DND-41 (cell line): ENCODE measurements at regions not wholly inside any gene's neighbourhood (a gene's known extent, or its start where the extent isn't known, plus 50 kb on each side); places are given as distances from the start of the nearest gene placed in this dataset.

Experiments used
- ATAC-seq: fragments of 200-7000 bp; cut with Tn5 transposase; 3 replicates; pipeline ENCODE4 v1.9.1; 2021; ENCODE audit warnings: low read depth; ENCODE audit not compliant: insufficient read depth
- DNase-seq: peaks from one replicate; pipeline ENCODE4 v3.0.0-alpha.2; 2020
- H2AFZ ChIP-seq: 2 replicates; pipeline ENCODE4 v1.6.0; 2012; ENCODE audit warnings: low read depth, low read length
- H3K27ac ChIP-seq: 2 replicates; pipeline ENCODE4 v1.5.1; 2012; ENCODE audit warnings: low read length, inconsistent platforms
- H3K27me3 ChIP-seq: fragments of 200-600 bp; sonication (generic); 2 replicates; pipeline ENCODE4 v1.6.0; 2012; ENCODE audit warnings: low read length, mild to moderate bottlenecking, inconsistent platforms; ENCODE audit not compliant: insufficient read depth, poor library complexity
- H3K36me3 ChIP-seq: 2 replicates; pipeline ENCODE4 v1.5.1; 2012; ENCODE audit warnings: low read length, inconsistent platforms; ENCODE audit not compliant: insufficient read depth
- H3K4me1 ChIP-seq: 2 replicates; pipeline ENCODE4 v1.5.1; 2012; ENCODE audit warnings: mild to moderate bottlenecking, low read length; ENCODE audit not compliant: insufficient read depth
- H3K4me2 ChIP-seq: 2 replicates; pipeline ENCODE4 v1.6.0; 2012; ENCODE audit warnings: mild to moderate bottlenecking, moderate library complexity, low read length, inconsistent platforms; ENCODE audit not compliant: insufficient read depth
- H3K4me3 ChIP-seq, 2 experiments: fragments of 200-600 bp in 1 of 2; shearing (Covaris generic) in 1 of 2; 2 replicates each; pipeline ENCODE4 v1.5.1; 2012 to 2016; ENCODE audit warnings: inconsistent platforms in 2 of 2, low read length in 2 of 2, mild to moderate bottlenecking in 2 of 2, low read depth in 1 of 2, moderate library complexity in 1 of 2
- H3K79me2 ChIP-seq: 2 replicates; pipeline ENCODE4 v1.6.0; 2012; ENCODE audit warnings: low read length, inconsistent platforms; ENCODE audit not compliant: insufficient read depth
- H3K9ac ChIP-seq: 2 replicates; pipeline ENCODE4 v1.6.0; 2012; ENCODE audit warnings: low read depth, mild to moderate bottlenecking, inconsistent platforms, low read length, moderate library complexity
- H3K9me3 ChIP-seq: 2 replicates; pipeline ENCODE4 v1.5.1; 2012; ENCODE audit warnings: low read length, moderate library complexity, mild to moderate bottlenecking, inconsistent platforms; ENCODE audit not compliant: insufficient read depth, severe bottlenecking
- H4K20me1 ChIP-seq: 2 replicates; pipeline ENCODE4 v1.6.0; 2012; ENCODE audit warnings: low read length; ENCODE audit not compliant: insufficient read depth
- EZH2 ChIP-seq: IDR thresholded peaks from 3 replicates; pipeline ENCODE4 v1.6.1; 2012; ENCODE audit warnings: borderline replicate concordance, low read depth, mild to moderate bottlenecking, moderate library complexity, low read length, inconsistent platforms; ENCODE audit not compliant: severe bottlenecking
- TF ChIP-seq, protein P1 (sequence below): IDR thresholded peaks from 2 replicates; pipeline ENCODE4 v1.5.1; 2012; ENCODE audit warnings: borderline replicate concordance, low read length, moderate library complexity, mild to moderate bottlenecking; ENCODE audit not compliant: poor library complexity, severe bottlenecking; ENCODE audit errors: extremely low read depth

DNA sequence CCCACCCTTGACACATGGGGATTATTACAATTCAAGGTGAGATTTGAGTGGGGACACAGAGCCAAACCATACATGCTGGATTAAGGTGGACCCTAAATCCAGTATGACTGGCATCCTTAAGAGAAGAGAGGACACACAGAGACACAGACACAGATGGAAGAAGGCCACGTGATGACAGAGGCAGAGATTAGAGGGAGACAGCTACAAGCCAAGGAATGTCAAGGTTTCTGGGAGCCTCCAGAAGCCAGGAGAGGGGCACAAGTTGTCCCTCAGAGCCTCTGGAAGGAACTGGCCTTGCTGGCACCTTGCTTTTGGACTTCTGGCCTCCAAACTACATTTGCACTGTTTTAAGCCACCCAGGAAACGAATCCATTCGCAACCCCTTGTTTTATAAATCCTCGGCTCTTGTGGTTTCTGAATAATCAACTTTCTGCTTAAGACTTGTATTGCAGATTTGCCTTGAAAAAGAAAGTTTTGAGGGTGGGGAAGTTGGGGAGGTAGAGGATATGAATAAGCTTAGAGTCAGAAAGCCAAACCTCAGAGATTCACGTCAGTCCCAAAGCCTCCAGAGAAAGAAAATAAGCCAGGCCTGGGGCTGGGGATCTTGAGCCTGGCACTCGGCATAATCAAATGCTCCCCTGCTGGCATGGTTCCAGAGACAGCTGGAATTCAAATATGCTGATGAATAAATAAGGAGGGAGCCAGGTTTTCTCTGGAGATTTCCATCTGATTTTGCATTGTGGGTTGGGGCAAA is 224.2 kb upstream of the PWP1 start:
- H4K20me1 ChIP-seq = no peaks in the 10 kb centered on the region
- peaks cover 3% of the 10 kb centered on the region for H3K9me3 ChIP-seq
- no peak overlapping the region for H3K4me3 ChIP-seq
- no peak overlapping the region for H3K4me2 ChIP-seq
- H3K36me3 ChIP-seq = no peaks in the 10 kb centered on the region
- no peaks in the 10 kb centered on the region for H3K4me1 ChIP-seq
- no peaks in the 10 kb centered on the region for H3K79me2 ChIP-seq
- no peaks in the 10 kb centered on the region for H3K27me3 ChIP-seq
- H3K27ac ChIP-seq = no peak overlapping the region
- DNase-seq (no peak), ATAC-seq (no peak)
- H2AFZ ChIP-seq = no peak overlapping the region
- no peak overlapping the region for H3K9ac ChIP-seq
- TF ChIP-seq, protein P1, sequence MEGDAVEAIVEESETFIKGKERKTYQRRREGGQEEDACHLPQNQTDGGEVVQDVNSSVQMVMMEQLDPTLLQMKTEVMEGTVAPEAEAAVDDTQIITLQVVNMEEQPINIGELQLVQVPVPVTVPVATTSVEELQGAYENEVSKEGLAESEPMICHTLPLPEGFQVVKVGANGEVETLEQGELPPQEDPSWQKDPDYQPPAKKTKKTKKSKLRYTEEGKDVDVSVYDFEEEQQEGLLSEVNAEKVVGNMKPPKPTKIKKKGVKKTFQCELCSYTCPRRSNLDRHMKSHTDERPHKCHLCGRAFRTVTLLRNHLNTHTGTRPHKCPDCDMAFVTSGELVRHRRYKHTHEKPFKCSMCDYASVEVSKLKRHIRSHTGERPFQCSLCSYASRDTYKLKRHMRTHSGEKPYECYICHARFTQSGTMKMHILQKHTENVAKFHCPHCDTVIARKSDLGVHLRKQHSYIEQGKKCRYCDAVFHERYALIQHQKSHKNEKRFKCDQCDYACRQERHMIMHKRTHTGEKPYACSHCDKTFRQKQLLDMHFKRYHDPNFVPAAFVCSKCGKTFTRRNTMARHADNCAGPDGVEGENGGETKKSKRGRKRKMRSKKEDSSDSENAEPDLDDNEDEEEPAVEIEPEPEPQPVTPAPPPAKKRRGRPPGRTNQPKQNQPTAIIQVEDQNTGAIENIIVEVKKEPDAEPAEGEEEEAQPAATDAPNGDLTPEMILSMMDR = no peak
- no peak for TF ChIP-seq EZH2

DNA sequence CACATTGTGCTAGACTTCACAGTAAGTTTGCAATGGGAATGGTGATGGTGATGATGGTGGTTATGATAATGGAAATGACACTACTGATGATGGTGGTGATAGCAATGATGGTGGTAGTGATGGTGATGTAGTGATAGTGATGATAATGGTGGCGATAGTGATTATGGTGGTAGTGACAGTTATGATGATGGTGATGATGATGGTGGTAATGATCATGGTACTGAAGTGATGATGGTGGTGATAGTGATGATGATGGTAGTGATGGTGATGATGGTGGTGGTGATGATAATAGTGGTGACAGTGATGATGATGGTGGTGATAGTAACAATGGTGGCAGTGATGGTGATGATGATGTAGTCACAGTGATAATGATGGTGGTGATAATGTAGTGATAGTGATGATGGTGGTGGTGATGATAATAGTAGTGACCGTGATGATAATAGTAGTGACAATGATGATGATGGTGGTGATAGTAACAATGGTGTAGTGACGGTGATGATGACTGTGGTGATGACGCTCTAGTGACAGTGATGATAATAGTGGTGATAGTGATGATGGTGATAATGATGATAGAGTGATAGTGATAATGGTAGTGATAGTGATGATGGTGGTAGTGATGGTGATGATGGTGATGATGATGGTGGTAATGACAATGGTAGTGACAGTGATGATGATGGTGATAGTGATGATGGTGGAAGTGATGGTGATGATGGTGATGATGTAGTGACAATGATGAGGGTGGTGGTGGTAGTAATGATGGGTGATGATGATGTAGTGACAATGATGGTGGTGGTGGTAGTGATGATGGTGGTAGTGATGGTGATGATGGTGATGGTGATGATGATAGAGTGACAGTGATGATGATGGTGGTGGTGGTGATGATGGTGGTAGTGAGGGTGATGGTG is 222.9 kb upstream of the PWP1 start:
- Histone ChIP-seq H3K4me1 (no peaks in the 10 kb centered on the region), H3K27me3 (no peaks in the 10 kb centered on the region), H3K36me3 (no peaks in the 10 kb centered on the region), H3K4me3 (no peak overlapping the region), H2AFZ (no peak overlapping the region), H3K79me2 (no peaks in the 10 kb centered on the region), H4K20me1 (no peaks in the 10 kb centered on the region), H3K9ac (no peak overlapping the region), H3K4me2 (no peak overlapping the region), H3K9me3 (peaks cover 3% of the 10 kb centered on the region), H3K27ac (no peak overlapping the region)
- DNase-seq (no peak), ATAC-seq (no peak)
- TF ChIP-seq, protein P1 = no peak
- TF ChIP-seq EZH2 = no peak

DNA sequence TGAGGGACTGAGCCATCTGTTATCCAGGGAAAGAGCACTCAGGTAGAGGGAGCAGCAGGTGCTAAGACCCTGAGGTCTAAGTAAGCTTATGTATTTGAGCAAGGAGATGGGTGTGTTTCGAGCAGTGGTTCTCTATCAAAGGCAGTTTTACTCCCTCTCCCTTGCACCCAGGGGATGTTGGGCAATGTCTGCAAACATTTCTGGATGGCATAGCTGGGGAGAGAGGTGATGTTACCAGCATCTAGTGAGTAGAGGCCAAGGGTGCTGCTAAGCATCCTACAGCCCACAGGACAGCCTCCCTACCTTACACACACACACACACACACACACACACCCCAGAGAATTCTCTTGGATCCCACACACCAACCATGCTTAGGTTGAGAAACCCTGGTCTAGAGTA is 221.0 kb upstream of the PWP1 start:
- no peaks in the 10 kb centered on the region for H3K79me2 ChIP-seq
- no peak overlapping the region for H3K9ac ChIP-seq
- H4K20me1 ChIP-seq = no peaks in the 10 kb centered on the region
- H3K36me3 ChIP-seq = no peaks in the 10 kb centered on the region
- no peaks in the 10 kb centered on the region for H3K4me1 ChIP-seq
- H2AFZ ChIP-seq = no peak overlapping the region
- DNase-seq = no peak
- TF ChIP-seq, protein P1 = no peak
- TF ChIP-seq EZH2 = no peak
- H3K4me2 ChIP-seq = no peak overlapping the region
- ATAC-seq = no peak
- no peak overlapping the region for H3K4me3 ChIP-seq
- no peaks in the 10 kb centered on the region for H3K27me3 ChIP-seq
- H3K9me3 ChIP-seq = peaks cover 3% of the 10 kb centered on the region
- no peak overlapping the region for H3K27ac ChIP-seq
